GM11168 (cell line): ENCODE measurements at regions not wholly inside any gene's neighbourhood (a gene's known extent, or its start where the extent isn't known, plus 50 kb on each side); places are given as distances from the start of the nearest gene placed in this dataset.

ENCODE experiments used
- in situ Hi-C: fragments of 300-500 bp; cut with MboI; formaldehyde crosslinking; loops from one replicate; pipeline ENCODE4 v1.12.0; 2022; ENCODE audit warnings: low sequenced_read_pairs; ENCODE audit not compliant: unreplicated experiment

DNA sequence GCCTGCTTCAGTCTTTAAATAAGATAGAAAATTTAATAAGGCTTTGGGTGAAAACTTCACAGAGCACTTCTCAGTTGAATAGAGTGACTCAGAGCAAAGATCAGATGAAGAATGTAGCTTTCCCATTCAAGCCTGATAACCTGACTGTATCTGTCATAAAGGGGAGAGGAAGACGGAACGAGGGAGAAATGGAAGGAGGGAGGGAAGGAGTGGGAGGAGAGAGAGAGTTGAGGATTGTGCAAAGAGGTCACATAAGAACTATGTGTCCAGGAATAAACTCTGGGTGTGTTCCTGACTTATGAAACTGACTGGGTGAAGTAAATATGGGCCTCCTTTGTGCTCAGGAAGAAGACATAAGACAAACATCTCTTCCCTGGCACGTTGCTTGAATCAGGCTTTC lies 385.5 kb downstream of the LPIN1 start:
- in situ Hi-C loops = no loop called here

DNA sequence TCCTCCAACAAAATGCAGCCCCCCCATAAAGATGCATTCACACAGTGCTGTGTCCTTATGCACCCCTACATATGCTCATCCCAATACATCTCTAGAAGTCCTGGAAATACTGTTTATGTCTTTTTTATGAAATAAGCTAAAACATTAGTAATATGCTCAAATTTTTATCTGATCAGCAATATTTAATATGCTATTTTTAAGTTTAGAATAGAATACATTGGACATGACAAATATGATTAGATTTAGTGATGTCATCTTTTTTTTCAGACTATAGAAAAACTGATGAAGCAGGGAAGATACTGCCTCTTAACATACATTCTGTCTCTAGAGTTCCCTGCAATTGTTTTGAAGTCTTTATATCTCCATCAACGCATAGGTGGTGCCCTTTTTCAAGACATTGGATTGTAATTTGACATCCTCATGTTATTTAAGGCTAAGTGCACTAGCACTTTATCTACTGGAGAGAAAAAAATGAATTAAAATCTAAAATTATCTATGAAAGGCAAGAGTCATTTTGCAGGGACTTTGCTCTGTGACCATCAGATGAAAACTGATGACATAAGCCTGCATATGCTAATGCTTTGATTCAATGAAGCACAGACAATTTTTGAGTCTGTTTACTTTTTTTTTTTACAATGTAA lies 395.3 kb downstream of the LPIN1 start:
- in situ Hi-C loops = no loop called here

DNA sequence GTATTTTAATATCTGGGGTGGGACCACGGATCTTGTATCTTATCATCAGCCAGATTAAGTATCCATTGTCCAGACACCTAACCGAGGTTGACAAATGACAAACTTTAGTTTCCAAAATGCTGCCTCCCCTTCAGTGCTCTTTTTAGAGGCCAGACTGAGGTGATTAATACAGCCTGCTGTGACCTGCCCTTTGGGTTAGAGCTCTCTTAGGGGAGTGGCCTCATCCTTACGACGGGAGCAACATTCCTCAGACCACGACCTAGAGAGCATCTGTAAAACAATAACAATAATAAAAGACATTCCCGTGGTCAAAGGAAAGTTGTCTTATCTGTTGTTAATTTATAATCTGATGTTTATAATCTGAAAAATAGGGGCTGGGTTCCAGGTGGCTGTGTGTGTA lies 405.3 kb downstream of the LPIN1 start:
- in situ Hi-C loops = loop anchor here (25.0 kb wide), 1 partner anchor 561 kb away; the partner anchor contains the start of gene TRIB2

DNA sequence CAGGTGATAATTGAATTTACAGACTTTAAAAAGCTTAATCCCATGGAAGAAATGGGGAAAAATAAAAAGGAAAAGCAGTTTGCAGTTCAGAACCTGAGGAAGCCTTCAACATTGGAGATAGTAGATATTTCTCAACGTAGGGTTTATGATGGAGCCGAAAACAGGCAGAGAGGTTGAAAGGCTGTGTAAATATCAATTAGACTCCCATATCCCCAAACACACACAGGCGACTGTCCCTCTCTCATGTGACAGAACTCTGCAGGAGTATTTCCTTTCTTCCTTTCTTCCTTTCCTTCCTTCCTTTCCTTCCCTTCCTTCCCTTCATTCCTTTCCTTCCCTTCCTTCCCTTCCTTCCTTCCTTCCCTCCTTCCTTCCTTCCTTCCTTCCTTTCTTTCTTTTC lies 406.5 kb downstream of the LPIN1 start:
- in situ Hi-C loops = loop anchor here (25.0 kb wide), 1 partner anchor 559 kb away; the partner anchor contains the start of gene TRIB2

DNA sequence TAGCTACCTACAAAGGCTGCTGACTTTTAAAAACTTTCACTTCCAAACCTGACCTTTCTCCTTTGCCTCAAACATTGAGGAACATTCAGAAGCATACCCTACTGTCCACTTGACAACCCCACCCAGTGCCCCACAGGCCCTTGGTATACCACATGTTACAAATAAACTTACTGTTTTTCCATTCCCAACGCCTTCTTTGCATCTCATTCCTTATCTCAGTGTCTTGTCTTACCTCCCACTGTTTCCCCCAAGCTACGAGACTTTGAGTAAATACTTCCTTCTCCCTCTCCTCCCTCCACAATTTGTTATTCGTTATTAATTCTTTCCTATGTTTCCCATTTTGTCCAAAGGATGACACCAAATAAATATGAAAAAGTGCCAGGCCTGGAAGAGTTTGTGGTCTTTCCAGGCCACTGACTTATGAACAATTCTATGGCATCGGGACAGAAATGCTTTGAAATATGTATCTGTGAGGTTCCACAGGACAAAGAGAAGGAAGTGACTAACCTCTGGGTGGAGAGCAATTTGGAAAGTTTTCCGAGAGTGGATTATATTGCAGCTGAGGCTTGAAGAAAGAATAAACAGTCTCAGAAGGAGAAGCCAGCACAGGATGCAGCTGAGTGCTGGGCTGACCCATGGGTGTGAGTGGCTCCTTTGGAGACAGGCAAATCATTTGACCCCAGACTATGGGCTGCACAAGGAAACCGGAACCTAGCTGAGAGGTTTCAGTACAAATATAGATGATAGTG lies 409.0 kb downstream of the LPIN1 start:
- in situ Hi-C loops = loop anchor here (25.0 kb wide), 1 partner anchor 557 kb away; the partner anchor contains the start of gene TRIB2

- in situ Hi-C loops = loop anchor here (25.0 kb wide), 1 partner anchor 556 kb away; the partner anchor contains the start of gene TRIB2
Measured at GRCh38 chr2:12156349-12156748, 409.9 kb downstream of the LPIN1 start.

GRCh38 chr2:12161085-12161484 lies 414.7 kb downstream of the LPIN1 start:
- in situ Hi-C loops = loop anchor here (25.0 kb wide), 1 partner anchor 551 kb away; the partner anchor contains the start of gene TRIB2

DNA sequence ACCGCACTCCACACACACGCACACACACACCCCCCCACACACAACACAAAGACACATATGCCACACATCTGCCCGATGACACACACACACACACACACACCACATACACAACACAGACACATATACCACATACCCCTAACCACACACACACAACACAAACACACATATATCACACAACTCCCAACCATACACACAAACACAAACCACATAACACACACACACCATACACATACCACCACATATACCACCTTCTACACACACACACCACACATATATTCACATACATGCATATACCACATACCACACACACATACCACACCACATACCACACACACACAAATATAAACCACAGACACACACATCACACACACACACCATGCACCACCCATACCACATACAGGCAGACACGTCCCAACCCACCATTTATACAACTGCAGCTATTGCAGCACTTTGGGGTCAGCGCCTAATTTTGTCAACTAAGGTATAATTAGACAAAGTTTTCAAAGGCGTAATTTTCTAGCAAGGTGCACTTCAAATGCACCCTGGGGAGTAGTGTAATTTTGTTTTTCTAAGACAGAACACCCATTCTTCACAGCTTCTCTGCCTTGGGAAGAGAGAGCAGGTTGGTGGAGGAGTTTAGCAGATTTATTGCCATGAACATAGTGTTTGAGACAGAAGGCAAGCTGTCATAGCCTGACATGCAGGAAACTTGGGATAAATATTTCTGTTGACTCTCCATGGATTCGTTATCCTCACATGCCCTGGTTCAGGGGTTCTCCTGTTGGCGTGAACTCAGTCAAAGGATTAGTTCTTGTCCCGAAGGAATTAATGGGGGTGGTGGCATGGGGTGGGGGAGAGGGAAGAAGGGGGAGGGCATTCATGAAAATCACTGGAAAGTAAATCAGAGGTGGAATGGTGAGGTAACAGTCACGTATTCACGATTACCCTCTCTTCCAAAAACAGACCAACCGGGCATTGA lies 416.1 kb downstream of the LPIN1 start:
- in situ Hi-C loops = loop anchor here (25.0 kb wide), 1 partner anchor 550 kb away; the partner anchor contains the start of gene TRIB2

GRCh38 chr2:12163866-12164265 lies 417.4 kb downstream of the LPIN1 start:
- in situ Hi-C loops = loop anchor here (25.0 kb wide), 1 partner anchor 548 kb away; the partner anchor contains the start of gene TRIB2

GRCh38 chr2:12164689-12165088 lies 418.3 kb downstream of the LPIN1 start:
- in situ Hi-C loops = loop anchor here (25.0 kb wide), 1 partner anchor 548 kb away; the partner anchor contains the start of gene TRIB2

DNA sequence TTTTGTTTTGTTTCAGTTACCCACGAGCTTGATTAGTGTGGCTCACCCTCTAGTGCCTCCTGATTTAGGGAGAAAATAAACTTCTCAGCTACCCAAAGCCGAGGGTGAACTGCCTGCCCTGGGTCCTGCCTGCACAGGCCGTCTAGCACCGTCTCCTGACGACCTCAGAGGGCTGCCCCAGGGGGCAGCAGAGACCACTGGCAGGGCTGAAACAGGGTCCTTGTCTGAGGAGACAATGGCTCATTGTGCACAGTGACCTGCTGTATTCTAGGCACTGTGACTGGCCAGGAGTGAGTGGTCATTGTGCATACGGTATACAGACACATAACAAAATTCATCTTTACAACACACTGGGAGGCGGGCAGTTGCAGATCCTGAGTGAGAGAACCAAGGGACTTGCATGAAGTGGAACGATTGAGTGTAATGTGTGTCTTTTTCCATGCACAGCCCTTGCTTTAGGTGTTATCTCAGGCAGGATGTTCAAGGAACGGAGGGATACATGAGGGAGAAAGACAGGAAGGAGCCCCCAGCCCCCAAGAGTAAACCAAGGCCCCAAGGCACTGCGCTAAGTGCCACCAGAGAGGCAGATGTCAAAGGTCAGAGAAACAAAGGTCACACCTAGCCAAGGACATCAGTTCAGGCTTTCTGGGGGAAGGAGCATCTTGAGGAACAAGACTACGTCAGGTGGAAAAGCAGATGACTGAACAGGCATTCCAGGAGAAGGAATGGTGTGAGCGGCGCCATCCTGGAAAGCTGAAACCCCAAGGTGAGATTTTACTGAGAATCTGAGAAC lies 421.3 kb downstream of the LPIN1 start:
- in situ Hi-C loops = loop anchor here (25.0 kb wide), 1 partner anchor 545 kb away; the partner anchor contains the start of gene TRIB2

- in situ Hi-C loops = loop anchor here (25.0 kb wide), 1 partner anchor 544 kb away; the partner anchor contains the start of gene TRIB2
Measured at GRCh38 chr2:12168354-12168753, 421.9 kb downstream of the LPIN1 start.

- in situ Hi-C loops = loop anchor here (25.0 kb wide), 1 partner anchor 543 kb away; the partner anchor contains the start of gene TRIB2
Measured at GRCh38 chr2:12168791-12169388, 422.5 kb downstream of the LPIN1 start.

GRCh38 chr2:12169721-12170120 lies 423.3 kb downstream of the LPIN1 start:
- in situ Hi-C loops = loop anchor here (25.0 kb wide), 1 partner anchor 543 kb away; the partner anchor contains the start of gene TRIB2

DNA sequence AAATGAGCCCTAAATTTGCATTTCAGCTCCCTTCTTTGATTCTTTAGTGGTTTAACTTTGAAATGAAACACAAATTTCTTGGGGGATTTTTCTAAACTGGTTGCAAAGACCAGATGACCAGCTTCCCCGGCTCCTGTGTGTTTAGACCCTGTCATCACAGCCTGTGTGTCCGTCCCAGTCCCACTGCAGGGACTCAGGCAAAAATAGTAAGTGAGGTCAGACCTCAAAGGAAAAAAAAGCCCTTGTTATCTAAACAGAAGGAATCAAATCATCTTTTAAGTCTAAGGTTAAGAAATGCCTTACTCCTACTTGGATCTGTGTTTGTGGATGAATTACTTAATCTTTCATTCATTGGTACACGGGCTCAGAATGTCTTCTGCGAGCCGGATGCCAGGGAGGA lies 423.7 kb downstream of the LPIN1 start:
- in situ Hi-C loops = loop anchor here (25.0 kb wide), 1 partner anchor 542 kb away; the partner anchor contains the start of gene TRIB2

DNA sequence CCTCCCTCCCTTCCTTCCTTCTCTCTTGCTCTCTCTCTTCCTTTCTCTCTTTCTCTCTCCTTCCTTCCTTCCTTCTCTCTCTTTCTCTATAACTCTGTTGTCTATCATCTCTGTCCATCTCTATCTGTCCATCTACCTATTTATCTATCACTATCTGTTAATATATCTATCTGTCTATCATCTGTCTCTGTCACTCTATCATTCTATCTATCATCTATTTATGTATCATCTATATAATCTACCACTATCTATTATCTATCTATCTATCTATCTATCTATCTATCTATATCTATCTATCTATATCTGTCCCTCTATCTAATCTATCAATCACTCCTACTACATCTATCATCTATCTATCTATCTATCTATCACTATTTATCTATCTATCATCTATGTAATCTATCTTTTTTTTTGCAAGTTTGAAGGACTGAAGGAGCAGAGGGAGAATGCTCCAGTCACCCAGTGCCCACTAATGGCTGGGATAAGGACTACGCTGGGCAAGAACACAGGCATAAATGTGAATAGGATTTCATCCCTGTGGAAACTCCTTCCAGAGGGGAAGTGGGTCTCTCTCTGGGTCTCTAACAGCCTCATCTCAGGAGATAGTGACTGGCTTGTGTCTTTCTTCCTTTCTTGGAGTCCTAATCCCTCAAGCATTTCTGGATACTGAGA lies 427.0 kb downstream of the LPIN1 start:
- in situ Hi-C loops = loop anchor here (25.0 kb wide), 1 partner anchor 539 kb away; the partner anchor contains the start of gene TRIB2

- in situ Hi-C loops = loop anchor here (25.0 kb wide), 1 partner anchor 538 kb away; the partner anchor contains the start of gene TRIB2
Measured at GRCh38 chr2:12173943-12174340, 427.5 kb downstream of the LPIN1 start.

DNA sequence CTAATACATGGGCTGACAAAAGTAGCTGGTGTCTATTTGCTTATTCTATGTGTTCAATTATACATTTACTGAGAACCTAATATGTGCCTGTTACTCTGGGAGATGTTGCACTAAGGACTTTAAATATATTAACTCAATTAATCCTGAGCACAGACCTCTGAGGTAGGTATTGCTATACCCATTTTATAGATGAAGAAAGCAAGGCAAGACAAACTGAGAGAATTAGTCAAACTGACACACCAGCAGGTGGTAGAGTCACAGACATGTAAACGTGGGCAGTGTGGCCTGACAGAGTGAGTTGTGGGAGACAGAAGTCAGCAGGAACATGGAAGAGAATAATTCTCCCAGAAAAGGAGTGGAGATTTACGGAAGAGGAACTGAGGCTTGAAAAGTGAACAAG lies 428.9 kb downstream of the LPIN1 start:
- in situ Hi-C loops = no loop called here
